Omental fat pad (tissue), 3 donors: ENCODE measurements at regions not wholly inside any gene's neighbourhood (a gene's known extent, or its start where the extent isn't known, plus 50 kb on each side); places are given as distances from the start of the nearest gene placed in this dataset.

Experiments
- ATAC-seq: fragments of 150-250 bp; one replicate; pipeline ENCODE4 v1.9.1; 2016; ENCODE audit warnings: mild to moderate bottlenecking, moderate library complexity; ENCODE audit not compliant: low FRiP score
- DNase-seq: peaks from one replicate; pipeline ENCODE4 v3.0.0-alpha.2; 2019; ENCODE audit warnings: low spot score
- TF ChIP-seq, protein P1 (sequence below), 3 donors: fragments of 450-650 bp; IDR thresholded peaks; one replicate each; pipeline ENCODE4 v1.5.1; 2016 to 2017; ENCODE audit warnings: antibody characterized with exemption in 3 of 3, mild to moderate bottlenecking in 3 of 3, moderate library complexity in 2 of 3

DNA sequence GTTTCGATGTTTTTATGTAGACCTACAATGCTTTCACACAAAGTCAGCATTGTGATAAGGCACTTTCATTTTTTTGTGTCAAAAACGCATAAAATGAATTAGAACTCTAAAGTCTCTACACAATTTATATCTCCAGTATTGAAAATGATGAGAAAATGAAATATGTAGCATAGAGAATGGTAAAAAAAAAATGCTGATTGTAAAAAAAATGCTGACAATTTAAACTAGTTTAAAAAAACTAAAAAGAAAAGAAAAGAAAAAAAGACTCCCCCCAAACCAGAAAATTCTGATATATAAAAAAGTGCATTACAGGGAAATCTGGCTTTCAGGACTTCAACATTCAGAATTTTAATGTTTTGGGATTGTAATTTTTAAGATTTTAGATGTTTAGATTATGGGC is 148.1 kb downstream of the FZD1 start:
- ATAC-seq (no peak), DNase-seq (no peak)
- TF ChIP-seq, protein P1, sequence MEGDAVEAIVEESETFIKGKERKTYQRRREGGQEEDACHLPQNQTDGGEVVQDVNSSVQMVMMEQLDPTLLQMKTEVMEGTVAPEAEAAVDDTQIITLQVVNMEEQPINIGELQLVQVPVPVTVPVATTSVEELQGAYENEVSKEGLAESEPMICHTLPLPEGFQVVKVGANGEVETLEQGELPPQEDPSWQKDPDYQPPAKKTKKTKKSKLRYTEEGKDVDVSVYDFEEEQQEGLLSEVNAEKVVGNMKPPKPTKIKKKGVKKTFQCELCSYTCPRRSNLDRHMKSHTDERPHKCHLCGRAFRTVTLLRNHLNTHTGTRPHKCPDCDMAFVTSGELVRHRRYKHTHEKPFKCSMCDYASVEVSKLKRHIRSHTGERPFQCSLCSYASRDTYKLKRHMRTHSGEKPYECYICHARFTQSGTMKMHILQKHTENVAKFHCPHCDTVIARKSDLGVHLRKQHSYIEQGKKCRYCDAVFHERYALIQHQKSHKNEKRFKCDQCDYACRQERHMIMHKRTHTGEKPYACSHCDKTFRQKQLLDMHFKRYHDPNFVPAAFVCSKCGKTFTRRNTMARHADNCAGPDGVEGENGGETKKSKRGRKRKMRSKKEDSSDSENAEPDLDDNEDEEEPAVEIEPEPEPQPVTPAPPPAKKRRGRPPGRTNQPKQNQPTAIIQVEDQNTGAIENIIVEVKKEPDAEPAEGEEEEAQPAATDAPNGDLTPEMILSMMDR (IDR thresholded peaks at IDR 0.05): no peak

DNA sequence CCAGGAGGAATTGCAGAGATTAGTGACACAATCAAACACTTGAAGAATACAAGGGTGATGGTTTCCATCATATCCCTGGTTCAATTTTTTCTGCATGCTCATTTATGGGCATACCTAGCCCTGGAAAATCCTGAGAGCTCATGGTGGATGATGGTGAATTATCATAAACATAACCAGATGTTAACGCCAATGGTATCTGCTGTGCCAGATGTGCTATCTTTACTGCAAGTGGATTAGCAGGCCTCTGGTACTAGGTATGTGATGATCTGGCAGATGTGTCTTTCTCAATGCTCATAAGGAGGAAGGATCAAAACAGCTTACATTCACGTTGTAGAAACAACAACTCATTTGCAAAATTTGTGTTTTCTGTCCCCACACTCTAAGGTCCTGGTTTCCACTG is 150.5 kb downstream of the FZD1 start:
- TF ChIP-seq, protein P1 (IDR thresholded peaks at IDR 0.05): no peak
- DNase-seq (no peak), ATAC-seq (no peak)

DNA sequence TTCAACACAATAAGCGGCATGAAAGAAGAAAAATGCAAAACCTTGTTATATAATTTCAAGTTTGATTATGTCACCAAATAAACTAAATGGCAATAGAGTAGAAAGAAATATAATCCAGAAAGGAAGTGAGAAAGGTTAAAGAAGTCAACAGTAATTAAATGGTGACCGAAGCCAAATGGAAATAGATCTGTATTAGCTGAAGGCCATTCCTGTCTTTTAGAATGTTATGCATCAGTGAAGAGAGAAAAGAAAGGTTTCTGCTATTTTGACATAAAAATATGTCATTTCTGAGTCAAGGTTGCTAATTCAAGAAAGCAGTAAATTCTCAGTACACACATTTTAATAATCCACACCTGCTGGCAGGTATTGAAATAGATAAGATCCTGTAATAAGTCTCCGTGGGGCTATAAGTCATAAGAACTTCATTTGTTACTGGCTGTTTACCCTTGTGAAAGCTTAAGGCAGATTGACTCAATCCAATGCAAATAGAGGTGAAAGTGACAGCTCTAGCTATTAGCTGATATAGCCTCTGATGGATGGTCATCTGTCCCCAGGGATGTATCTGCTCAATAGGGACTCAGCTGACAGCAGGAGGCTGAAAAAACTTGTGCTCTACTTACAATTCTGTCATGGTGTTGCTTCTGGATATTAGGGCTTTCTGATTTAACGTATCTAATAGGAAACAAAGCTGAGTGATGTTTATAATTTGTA is 152.1 kb downstream of the FZD1 start:
- TF ChIP-seq, protein P1 (IDR thresholded peaks at IDR 0.05): no peak
- ATAC-seq (no peak), DNase-seq (no peak)

DNA sequence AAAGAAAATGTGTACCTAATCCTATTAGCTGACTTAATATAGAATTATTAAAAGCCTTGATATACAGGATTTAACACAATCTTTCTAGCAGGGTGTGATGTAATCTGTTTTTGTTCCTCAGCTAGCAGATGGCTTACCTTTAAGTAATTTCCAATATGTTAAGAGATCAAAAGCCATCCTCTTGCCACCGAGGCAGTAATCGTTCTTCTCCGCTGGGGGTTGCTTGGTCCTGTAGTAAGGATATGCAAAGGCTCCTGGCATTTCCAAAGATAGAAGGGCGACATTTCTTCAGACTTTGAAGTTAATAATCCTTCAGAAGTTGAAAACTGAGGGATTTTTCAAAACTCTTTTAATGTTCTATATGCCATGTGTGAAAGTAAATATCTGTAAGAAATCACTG is 156.4 kb downstream of the FZD1 start:
- DNase-seq (no peak), ATAC-seq (no peak)
- TF ChIP-seq, protein P1 (IDR thresholded peaks at IDR 0.05): no peak

DNA sequence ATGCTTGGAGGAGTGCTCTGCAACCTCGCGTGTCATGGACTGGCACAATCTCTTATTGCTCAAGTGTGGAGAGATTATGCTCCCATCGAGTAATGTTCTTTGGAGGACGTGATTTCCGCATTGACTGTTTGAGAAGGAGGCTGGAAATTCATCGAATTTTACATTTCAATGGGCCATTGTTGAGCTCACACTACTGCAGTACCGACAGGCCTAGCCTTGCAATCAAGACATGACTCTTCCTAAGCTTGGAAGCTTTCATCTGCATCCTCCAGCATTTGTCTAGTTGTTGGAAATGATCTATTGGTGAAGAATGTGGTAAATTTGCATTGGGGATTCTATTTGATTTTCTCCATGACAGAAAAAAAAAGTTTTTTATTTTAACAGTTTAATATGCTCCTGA is 156.8 kb downstream of the FZD1 start:
- TF ChIP-seq, protein P1 (IDR thresholded peaks at IDR 0.05): no peak
- DNase-seq (no peak), ATAC-seq (no peak)

DNA sequence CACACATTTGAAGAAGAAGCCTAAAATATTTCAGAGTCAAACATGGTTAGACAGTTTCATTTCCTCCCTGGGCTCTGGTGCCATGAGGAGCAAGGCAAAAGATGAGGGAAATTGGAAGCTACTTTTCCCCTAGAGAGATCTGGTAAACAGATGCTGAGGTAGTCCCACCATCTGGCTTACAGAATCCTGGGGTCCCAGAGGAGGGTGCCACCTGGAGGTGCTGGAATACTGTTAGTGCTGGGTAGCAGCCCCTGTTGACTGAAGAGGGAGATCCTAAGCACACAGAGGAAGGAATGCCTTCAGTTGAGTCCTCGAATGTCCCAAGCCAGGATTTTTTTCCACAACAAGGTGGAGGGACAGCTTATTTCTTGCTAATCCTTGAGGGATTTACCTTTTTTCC is 160.1 kb downstream of the FZD1 start:
- ATAC-seq (no peak), DNase-seq (no peak)
- TF ChIP-seq, protein P1 (IDR thresholded peaks at IDR 0.05): no peak

DNA sequence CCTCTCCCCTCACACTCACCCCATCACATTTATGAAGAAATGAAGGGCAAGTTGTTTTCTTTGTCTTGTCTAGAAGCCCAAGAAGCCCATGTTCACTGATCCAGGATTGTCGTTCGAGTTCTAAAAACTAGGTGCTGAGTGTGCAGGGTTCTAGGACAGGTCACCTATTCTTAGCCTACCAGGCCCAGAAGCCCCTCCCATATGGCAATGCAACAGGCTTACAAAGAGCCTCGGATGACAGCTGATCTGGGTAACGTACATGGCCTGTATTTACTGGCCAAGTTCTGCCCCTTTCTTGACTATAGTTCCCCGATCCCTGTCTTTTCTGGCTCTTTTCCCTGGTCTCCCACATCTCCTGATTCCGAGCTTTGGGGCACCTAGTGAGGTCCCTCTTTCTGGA is 160.9 kb downstream of the FZD1 start:
- DNase-seq (no peak), ATAC-seq (no peak)
- TF ChIP-seq, protein P1 (IDR thresholded peaks at IDR 0.05): no peak
